CD4-positive, alpha-beta T cell treated with Interleukin-15 for 1 hour (primary cell): ENCODE measurements at regions not wholly inside any gene's neighbourhood (a gene's known extent, or its start where the extent isn't known, plus 50 kb on each side); places are given as distances from the start of the nearest gene placed in this dataset.
"Not testable (repeated sequence)": the region's sequence is repeated elsewhere in the genome, so short reads cannot be mapped to it uniquely, and the experiment has no call there.

Source experiments
- DNase-seq: peaks from one replicate; pipeline ENCODE4 v3.0.0-alpha.2; 2020

- DNase-seq: not testable (repeated sequence)
Measured at GRCh38 chr3:75611724-75612460, 52.2 kb upstream of the FRG2C start.
